ENCODE measurements at regions not wholly inside any gene's neighbourhood (a gene's known extent, or its start where the extent isn't known, plus 50 kb on each side); places are given as distances from the start of the nearest gene placed in this dataset.

DNA sequence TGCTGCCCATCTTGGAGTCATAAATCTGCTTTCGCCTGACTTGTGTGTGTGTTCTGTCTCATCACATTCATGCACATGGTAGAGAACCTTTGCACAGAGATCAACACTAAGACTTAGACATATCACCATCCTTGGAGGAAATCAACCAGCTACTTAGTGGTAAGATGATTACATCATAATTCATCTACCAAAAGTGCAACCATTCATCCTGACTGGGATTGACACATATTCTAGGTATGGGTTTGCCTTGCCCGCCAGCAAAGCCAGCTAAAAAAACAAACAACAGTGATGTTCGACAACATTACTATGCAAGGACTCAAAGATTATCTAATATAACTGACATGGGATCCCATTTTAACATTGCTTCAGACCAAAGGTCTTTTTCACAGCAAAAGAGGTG lies 228.7 kb downstream of the NUAK1 start:
- no peak for DNase-seq

DNA sequence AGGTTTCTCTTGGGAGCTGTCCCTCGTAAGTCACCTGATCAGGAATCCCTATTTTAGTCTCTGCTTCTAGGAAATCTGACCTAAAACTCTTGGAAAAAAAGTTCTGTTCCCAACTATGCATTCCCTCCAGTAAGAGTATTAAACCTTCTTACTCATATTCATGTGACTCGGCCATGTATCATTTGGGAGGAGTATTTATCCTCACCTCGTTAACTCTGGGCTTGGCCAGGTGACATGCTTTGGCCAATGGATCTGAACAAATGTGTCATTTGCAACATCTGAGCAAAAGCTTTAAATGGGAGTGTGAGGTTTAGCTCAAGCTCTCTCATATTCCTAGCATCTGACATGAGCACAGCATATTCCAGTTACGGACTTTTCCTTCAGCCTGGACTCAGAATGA lies 226.8 kb downstream of the NUAK1 start:
- no peak for DNase-seq

DNA sequence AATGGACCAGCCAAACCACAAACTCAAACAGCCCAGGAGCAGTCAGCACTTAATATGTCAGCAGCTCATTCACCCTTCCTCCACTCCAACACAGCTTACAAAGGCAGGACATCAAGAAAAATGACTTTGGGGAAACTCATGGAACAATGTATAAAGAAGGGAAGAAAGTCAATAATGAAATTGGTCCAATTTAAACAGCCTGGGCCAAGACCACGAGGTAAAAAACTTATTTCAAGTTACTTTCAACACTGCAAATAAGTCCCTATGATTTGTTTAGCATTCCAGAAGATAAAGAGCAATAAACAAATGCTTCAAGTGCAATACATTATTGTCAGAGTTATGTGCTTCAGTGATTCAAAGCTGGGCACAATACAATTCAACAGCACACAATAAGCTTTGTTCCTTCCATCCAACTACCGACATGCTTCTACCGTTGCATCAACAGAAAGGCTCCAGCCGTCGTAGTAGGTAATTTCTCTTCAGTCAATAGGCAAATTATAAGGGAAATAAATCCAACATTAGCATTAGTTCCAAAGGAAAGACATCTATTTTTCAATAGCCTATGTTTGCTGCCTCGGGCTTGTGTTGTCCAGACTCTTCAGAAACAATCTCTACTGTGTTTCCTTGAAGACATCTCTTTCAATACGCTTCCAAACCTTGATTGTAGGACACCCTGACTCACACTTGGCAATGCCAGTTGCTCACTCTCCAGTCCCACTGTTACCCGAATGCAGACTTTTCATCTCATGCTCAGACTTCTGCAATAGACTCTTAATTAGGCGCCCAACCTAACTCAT lies 225.7 kb downstream of the NUAK1 start:
- no peak for DNase-seq

DNA sequence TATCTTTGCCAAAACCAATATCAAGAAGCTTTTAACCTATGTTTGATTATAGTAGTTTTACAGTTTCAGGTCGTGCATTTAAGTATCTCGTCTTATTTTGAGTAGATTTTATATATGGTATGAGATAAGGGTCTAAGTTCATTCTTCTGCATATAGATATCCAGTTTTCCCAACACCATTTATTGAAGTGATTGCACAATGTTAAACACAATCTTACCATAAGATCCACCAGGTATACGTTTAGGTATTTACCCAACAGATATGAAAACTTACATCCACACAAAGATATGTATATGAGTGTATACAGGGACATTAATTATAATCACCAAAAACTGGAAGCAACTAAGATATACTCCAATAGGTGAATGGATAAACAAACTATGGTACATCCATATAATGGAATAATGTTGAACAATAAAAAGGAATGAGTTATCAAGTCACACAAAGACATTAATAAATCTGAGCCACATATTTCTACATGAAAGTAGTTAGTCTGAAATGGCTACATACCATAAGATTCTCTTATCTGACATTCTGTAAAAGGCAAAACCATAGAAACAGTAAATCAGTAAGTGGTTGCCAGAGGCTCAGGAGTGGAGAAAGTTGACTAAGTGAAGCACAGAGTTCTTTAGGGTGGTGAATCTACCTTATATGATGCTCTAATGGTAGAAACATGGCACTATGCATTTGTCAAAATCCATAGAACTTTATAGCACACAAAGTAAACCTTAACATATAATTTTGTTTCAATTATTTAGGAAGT lies 222.6 kb downstream of the NUAK1 start:
- DNase-seq = no peak

DNA sequence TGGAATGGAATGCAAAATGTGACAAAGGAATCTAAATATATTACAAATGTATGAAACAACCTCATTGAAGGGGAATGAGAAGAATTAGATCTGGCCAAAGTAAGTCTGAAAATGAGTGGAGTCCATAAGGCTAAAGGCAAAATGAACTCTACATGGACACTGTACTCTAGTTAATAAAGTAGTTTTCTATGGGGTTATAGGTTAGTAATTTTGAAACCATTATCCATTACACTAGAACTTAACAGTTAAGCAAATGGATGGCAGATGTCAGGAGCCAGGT lies 222.1 kb downstream of the NUAK1 start:
- DNase-seq = no peak

DNA sequence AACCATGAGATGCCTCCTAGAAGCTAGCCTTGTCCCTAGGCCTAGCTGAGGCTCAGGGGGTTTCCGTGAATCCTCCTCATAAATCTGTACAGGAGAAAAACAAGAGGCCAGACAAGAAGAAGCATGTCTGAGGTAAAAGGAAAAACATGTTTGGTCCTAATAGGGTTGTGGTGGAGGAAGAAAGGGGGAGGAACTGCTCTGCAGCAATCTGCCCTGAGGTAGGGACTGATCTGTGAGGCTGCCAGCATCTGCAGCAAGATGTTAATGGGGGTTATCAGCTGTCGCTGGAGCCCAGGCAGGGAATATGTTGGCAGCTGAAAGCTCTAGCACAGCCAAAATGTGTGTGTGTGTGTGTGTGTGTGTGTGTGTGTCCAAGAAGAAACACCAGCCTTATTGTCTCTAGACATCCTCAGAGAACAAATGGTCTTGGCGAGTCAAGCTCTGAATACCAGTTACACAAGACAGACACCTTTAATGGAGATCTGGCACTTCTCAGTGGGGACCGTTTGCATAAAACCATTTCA lies 218.5 kb downstream of the NUAK1 start:
- no peak for DNase-seq

DNA sequence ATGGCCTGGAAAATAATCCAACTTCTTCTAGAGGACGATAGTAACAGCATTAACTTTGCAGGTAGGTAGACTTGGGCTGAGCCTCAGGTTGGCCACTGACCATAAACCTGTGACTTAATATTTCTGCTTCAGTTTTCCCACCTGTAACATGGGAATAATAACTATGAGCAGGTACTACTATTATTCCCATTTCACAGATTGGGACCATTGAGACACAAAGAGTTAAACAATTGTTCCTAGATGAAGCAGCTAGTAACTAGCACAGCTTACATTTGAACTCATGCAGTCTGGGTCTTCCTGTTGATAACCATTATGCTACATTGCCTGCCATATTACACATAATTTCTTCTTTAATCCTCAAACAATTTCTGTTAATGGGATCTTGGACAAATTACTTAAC lies 217.7 kb downstream of the NUAK1 start:
- no peak for DNase-seq

DNA sequence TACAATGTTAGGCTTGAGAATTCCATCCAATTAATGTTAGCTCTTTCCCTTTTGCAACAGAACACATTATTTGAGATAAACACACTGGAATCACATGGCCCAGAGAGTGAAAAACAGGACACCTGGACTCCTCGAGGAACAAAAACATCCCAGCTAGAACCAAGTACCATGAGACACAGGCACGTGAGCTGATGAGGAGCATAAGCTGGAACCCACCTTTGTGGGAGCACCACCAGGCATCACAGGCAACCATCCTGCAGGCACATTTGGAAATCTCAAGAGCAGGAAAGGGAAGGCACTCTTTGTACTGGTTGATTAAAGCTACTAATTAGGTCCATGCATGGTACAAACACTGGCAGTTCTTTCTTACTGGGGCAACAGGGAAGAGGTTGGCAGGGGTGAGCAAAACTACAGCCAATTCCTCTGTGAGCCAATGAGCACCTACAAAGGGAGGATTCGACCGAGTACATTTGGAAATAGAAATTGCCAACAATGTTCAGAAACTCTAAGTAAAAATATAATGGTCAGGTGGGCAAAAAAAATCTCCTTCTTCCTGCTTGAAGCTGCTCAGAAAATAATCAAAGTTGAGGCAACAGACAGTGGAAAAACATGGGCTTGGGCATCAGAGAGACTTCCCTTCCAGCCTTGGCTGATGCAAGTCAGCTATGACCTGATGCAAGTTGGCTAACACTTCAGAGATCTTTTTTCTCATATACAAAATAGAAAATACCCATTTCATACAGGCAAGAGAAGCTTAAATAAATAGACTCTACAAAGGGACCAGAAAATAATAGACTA lies 216.7 kb downstream of the NUAK1 start:
- no peak for DNase-seq

DNA sequence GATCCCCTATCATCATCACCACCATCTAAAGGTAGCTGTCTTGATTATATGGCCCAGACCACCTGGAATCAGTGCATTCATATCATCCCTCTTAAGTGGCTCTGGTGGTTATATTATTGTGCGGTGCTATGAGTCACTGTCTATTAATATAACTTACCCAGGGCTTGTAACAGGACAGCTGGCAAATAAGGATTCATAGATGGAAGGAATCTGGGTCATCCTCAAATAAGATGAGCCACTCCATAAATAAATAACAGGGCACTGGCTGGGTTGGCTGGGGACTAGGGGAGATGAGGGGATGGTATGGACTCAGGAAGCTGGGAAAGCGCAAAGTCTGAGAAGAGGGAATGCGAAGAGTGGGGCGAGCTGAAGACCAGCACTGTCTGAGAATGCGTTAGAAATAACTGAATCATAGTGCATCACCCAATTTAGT lies 216.1 kb downstream of the NUAK1 start:
- DNase-seq = no peak

DNA sequence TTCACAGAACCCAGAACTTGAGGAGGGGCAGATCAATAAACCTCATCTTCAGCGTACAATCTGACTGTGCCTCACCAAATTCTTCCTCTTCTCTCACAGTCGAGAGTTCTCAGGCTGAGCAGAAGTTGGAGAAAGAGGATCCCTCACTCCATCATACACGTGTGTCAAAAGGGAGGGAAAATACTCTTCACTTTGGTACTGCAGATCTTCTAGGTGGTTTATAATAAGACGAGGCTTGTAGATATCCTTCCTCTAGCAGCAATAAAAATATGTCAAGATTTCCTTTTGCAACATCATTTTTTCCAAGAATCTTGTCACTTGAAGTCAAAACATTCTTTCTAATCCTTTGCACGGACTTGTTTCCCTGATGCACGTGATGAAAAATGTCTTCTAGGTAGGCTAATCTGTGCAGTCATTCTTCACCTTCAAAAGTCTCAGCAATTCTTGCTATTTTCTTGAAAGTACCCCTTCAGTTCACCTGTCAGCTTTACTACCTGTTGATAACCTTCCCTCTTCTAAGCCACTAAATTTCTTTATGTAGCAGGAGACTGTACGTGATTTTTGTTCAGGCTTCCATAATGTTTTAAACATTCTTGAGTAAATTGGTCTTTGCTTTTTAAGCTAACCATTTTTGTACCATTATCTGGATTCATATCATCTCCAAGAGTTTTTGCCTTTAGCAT lies 214.1 kb downstream of the NUAK1 start:
- DNase-seq = no peak

DNA sequence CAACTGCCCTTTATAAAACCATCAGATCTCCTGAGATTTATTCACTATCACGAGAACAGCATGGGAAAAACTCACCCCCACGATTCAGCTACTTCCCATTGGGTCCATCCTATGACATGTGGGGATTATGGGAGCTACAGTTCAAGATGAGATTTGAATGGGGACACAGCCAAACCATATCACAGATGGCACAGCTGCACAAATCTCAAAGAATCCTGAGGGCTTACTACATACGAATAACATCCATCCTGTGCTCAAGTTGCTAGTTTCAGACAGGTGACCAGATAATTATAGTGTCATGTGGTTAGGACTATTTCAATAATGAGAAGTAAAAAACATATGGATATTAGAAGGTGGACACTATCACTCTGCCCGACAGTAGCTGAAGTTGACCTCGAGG lies 211.2 kb downstream of the NUAK1 start:
- DNase-seq = no peak

DNA sequence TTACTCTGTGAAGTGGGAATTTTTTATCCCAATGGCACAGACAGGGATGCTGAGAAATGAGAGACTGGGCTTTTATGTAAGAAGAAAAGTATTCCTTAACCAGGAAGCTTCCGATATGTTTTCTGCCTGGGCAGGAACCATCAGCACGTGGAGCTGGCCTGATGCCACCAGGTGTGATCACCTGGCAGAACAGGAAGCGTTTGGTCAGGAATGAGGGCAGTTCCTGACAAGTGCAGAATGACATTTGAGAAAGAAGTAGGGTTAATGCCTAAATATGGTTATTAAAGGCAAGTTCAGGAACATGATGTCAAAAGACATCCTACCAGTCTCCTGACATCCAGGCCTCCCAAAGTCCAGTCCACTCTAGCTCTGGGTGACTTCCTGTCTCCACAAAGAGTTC lies 210.3 kb downstream of the NUAK1 start:
- no peak for DNase-seq

DNA sequence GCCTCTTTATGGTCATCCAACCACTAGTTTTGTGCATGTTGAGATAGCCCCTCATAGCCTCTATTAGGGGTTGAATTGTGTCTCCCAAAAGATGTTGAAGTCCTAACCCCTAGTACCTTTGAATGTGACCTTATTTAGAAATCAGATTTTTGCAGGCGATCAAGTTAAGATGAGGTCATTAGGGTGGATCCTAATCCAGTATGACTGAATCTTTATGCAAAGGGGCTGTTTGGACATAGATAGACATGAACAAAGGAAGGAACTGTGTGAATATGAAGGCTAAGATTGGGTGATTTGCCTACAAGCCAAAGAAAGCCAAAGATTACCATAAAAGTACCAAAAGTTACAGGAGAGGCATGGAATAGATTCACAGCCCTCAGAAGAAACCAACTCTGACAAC lies 209.6 kb downstream of the NUAK1 start:
- DNase-seq = no peak

DNA sequence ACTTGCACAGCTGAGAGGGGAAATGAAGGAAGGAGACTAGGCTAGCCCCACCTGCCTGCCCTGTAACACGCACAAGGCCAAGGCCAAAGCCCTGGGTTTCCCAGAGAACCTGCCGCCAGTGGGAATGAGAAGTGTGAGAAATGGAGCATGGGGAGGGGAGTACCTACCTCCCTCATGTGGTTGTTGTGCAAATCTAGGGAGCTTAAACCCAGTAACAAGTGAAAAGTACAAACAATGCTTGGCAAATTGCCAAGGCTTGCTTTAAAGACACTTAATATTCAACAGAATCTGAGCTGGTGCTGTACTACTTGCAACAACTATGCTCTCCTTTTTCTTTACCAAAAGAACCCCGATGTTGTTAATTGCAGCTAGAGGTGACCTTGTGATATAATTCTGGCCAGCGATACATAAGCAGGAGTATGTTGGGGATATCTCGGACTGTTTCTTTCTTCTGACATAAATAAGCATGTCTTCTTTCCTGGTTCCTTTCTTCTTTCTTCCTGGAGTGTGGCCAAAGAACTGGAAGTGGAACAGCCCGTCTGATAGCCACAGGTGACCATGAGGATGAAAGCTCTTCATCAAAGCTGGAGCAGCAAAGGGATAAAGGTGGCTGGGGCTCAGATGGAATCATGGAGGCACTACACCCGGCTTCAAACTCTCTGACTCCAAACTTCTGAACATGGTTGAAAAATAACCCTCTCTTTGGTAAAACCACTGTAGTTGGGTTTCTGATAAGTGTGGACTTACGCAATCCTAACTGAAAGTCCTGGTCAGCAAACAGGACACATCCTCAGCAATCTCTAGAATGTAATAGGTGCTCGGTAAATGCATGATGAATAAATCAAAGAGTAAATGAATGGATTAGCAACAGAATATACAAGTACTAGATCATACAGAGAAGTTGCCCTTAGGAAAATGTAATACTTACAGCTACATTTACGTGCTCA lies 207.9 kb downstream of the NUAK1 start:
- DNase-seq = no peak

DNA sequence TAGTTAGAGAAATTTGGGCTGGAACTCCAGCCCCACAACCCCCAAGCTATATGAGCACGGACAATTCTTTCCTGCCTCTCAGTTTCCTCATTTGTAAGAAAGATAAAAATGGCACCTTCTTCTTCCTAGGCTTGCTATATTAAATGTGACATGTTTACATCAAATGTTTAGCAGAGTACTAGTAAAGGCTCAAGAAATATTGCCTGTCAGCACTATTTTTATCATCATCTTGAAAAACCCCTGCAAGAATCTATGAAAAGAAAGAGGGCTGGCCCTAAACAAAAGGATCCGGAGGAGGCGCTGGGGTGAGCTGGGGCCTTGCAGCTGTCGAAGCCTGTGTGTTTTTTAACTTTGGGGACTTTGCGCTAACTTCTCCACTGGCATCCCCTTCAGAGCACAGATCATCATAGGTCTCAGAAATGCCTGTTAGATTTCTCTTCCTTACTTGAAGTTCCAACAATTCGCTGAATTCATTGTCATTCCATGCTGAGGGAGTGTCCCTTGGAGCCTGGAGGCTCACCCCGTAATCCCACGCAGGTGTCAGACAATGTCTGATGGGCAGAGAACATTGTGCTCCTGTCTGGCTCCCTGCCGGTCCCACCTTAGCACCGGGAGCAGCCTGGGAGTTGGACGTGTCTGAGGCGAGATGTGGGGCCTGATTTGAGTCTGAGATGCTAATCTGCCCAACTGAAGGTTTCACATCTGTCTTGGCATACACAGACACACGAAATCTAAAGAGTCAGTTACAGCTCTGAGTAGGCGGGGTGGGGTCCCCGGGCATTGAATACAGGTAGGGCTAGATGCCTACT lies 206.8 kb downstream of the NUAK1 start:
- no peak for DNase-seq

DNA sequence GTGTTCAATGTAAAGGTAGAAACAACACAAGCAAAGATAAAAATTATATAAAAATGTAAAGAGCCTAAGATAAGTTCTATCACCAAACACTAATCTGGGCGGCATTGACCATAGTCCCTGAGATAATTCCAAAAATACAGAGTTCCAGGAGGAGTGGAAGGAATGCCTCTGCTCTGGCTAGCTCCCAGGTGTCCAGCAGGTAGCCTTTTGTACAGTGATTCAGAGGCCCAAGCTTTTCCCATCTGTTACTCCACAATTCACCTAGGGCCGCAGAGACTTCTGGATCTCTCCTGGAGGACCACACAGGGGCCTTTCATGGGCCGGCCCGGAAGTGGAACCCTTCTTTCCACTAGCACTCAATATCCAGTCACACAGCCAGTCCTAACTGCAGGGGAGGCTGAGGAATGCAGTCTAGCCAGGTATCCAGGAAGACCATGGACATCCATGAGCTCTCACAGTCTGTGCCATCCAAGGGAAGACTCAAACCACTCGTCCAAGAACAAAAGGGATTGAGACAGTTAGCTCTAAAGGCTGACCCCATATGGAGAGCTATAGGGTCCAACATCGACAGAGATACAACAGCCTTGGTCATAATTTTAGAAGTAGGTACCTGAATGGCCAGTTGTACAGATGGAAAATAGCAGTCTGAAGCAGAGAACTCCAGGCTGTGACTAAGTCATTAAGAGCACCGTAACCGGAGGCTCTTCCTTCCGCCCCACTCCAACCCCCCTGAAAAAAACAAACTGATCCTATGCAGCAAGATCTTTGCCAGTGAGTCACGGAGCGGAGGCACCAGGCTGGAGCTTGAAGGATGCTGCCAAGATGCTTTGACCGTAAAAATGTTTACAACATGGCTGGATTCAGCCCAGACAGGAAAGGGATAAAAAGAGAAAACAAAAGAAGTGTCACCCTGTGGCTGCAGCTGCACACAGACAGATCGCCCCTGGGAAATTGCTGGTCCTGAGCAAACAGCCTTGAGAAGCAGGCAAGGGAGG lies 204.8 kb downstream of the NUAK1 start:
- no peak for DNase-seq

DNA sequence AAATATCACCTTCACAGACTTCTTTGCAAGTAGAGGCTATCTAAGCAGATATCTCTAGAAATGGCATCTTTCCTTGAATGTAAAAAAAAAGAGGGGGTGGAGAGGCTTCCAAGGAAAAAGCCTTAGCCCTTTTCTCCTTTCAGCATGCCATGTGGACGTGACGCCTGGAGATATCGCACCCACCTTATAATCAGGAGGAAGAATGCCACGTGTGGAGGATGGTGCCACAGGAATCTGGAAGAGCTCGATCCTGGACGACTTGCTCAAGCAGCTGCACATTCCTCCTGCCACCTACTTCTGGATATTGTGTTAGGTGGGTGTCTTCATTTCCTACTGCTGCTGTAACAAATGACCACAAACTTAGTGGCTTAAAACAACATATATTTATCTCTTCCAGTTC lies 203.6 kb downstream of the NUAK1 start:
- no peak for DNase-seq

DNA sequence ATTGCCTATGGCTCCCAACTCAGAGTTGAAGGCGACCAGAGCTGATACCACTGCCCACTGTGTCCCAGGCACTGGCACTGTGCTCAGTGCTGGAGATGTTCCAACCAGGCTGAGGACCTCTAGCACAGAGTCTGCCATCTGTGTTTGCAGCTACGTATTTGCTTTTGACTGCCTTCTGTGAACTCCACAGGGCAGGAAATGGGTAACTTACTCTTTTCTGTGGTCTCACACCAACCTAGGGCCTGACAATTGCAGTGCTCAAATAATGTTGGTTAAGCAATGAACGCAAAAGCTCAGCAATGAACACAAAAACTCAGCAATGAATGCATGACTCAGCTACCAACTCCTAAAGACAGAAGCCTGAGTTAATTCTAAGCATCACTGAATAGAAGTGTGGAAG lies 202.8 kb downstream of the NUAK1 start:
- no peak for DNase-seq

DNA sequence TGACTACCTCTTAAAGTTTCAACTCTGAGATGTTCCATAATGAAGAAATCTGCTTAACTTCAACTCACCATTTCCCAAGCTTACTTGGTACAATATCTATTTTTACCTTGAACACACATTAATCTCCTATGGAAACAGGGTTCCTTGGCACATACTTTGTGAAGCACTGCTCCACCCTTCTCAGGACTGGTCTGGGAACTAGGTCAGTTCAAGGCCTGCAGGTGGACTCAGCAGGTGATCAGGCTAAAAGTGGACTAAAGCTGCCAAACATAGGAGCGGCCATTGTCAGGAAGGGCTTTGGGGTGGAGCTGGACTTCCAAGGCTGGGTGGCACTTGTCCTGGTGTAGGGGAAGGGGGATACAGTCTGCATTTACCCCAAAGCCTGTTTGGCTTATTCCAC lies 202.3 kb downstream of the NUAK1 start:
- DNase-seq = no peak

DNA sequence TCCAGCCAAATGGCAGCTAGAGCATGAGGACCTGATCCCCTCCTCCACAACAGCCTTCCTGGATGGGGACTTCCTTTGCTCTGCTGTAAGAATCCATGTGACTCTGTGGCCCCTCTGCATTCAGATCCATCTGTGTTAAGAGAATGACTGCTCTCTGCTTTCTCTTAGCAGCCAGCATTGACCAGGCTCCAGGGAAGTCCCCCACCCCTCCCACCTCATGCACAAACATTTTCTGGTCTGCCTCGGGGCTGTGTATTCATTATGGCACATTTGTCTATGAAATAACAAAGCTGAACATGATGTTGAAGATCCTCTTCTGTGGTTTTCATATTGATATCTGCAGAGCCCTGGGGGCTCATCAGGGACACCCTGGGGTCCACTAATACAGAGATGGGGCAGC lies 201.7 kb downstream of the NUAK1 start:
- no peak for DNase-seq

All from stimulated activated CD4-positive, alpha-beta T cell treated with anti-CD3 and anti-CD28 coated beads, Interleukin-15, amount 100 ng/mL, for 24 hours (primary cell).